Activated T-cell treated with anti-CD3 and anti-CD28 coated beads for 1 hour (primary cell): ENCODE measurements at regions not wholly inside any gene's neighbourhood (a gene's known extent, or its start where the extent isn't known, plus 50 kb on each side); places are given as distances from the start of the nearest gene placed in this dataset.
"Not testable (repeated sequence)": the region's sequence is repeated elsewhere in the genome, so short reads cannot be mapped to it uniquely, and the experiment has no call there.

Experiments used
- DNase-seq: peaks from one replicate; pipeline ENCODE4 v3.0.0-alpha.2; 2020; ENCODE audit warnings: low read depth

DNA sequence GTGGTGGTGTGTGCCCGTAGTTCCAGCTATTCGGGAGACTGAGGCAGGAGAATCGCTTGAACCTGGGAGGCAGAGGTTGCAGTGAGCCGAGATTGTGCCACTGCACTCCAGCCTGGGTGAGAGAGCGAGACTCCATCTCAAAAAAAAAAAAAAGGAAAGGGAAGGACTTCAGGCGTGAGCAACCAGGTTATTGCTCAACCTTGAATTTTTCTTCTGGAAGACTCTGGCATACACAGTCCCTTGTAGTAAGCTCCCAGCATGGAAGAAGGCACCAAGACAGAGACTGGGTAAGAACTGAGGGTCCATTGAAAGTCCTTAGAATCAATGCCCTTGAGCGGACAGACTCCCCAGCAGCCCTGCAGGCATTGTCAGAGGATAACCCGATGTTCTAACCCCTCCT, 75.0 kb downstream of the C9orf50 start:
- not testable (repeated sequence) for DNase-seq

GRCh38 chr9:129544761-129545160, 76.1 kb downstream of the C9orf50 start:
- no peak for DNase-seq

GRCh38 chr9:129542741-129543140, 78.2 kb downstream of the C9orf50 start:
- no peak for DNase-seq

DNA sequence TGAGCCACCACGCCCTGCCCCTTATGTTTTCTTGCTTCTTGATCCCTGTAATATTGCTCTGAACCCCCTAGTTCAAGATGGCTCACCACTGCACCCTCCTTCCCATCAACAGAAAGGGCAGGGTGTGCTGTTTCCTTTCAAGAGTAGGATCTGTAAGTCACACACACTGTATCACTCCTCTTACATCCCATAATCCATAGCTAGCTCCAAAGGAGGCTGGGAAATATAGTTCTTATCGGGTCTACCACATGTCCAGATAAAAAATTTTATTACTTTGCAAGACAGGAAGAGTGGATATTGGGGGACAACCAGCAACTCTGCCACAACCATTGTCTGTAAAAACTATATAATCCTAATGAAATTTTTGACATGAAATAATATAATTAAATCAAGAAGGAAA, 79.6 kb downstream of the C9orf50 start:
- DNase-seq = no peak

GRCh38 chr9:129539446-129539845, 81.5 kb downstream of the C9orf50 start:
- DNase-seq = no peak

DNA sequence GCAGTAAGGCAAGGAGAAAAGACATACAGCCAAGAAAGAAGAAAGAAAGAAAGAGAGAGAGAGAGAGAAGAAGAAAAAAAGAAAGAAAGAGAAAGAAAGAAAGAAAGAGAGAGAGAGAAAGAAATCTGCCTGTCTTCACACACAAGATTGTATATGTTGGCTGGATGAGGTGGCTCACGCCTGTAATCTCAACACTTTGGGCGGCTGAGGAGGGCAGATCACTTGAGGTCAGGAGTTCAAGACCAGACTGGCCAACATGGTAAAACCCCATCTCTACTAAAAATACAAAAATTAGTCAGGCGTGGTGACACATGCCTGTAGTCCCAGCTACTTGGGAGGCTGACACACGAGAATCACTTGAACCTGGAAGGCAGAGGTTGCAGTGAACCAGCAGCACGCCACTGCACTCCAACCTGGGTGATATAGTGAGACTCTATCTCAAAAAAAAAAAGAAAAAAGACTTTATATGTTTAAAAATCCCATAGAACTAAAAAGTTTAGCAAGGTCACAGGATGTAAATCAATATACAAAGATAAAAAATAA, 89.0 kb downstream of the C9orf50 start:
- not testable (repeated sequence) for DNase-seq

DNA sequence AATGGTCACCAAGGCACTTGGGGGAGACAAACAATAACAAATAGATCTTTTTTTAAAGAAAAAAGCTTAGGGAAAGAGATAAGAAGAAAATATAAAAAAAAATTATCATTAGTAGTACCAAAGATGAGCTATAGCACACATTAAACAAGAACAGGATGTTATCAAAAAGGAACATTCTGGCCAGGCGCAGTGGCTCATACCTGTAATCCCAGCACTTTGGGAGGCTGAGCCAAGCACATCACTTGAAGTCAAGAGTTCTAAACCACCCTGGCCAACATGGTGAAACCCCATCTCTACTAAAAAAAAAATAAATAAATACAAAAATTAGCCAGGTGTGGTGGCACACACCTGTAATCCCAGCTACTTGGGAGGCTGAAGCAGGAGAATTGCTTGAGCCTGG, 92.9 kb downstream of the C9orf50 start:
- not testable (repeated sequence) for DNase-seq

DNA sequence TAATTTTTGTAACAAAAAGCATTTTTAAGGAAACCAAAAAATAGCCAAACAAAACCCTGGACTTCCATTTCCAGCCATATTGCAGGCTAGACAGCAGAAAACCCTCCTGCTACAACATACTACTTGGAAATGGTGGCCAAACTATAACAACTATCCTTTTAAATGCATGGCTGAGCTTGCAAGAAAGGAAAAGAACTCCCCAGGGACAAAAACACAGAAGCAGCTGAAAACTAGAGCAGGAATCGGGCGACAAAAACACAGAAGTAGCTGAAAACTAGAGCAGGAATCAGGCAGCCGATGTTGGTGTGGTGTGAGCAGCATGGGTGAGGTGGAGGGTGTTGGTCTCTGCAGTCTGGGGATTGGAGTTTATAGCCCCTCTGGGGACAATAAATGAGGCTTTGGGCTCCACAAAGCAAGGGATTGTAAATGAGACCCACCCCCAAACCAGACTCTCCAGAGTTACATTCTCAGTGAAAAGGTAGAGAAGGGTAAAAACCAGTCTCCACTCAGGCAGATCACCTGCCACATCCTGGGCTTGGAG, 95.2 kb downstream of the C9orf50 start:
- DNase-seq = no peak

GRCh38 chr9:129524582-129525270, 96.2 kb downstream of the C9orf50 start:
- no peak for DNase-seq

DNA sequence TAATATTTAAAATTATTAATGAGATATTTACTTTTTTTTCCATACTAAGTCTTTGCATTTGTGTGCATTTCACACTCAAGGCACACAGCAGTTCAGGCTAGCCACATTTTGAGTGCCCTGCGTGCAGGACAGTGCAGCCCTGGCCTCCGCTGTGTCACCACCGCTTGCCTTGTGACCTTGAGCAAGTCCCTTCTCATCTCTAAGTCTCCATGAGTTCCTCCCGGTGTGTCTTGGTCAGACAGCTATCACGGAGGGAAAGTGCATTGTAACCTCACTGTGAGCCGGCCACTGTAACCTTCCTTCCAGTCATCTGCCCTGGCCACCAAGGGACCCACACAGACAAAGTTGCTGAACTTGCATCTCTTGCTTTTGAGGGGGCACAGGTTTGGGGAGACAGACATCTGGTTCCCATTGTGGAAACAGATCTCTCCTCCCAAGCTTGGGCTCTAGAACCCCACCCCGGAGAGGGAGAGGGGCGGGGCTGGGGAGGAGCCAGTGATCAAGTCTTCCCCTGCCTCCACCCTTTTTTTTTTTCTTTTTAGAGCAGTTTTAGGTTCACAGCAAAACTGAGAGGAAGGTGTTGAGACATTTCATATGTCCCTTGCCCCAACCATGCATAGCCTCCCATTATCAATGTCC, 96.8 kb downstream of the C9orf50 start:
- DNase-seq = no peak

DNA sequence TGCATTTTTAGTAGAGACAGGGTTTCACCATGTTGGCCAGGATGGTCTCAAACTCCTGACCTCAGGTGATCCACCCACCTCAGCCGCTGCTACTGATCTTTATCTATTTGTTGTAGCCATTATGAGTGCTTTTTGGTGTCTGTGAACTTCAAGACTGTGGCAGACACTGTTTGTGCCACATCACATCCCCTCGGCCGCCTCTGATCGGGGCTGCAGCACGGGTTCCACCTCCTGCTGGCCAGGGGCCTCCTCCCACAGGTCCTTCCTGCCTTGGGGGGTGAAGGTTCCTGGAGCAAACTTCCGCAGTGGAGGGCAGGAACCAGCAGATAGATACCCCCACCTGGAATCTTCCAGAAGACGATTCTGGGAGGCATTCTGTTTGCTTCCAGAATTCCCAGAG, 98.5 kb downstream of the C9orf50 start:
- no peak for DNase-seq

DNA sequence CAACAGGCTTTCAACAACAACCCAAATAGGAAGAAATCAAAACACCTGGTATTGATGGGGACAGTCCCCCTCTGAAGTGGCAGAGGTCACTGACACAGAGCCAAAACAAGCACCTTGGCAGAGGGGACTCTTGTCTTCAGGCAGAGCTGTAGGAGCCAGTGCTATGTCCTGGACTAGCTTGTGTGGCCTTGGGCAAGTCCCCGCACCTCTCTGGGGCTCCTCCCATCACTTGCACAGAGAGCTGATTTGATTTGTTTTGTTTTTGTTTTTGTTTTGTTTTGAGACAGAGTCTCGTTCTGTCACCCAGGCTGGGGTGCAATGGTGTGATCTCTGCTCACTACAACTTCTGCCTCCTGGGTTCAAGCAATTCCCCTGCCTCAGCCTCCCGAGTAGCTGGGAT, 100.8 kb downstream of the C9orf50 start:
- no peak for DNase-seq

- no peak for DNase-seq
Measured at GRCh38 chr9:129518074-129518473, 102.8 kb downstream of the C9orf50 start.

DNA sequence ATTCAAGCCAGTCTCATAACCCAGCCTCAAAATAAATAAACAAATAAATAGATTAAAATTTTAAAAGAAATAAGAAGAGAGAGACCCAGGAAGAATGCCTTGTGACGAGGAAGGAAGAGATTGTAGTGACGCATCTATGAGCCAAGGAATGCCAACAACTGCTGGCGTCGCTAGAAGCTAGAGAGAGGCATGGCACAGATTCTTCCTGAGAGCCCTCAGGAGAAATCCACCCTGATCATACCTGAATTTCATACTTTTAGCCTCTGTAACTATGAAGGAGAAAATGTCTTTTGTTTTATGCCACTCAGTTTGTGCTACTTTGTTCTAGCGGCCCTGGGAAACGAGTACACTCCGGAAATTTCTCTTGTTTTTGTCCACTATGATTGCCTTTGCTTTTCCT, 103.9 kb downstream of the C9orf50 start:
- DNase-seq = no peak

GRCh38 chr9:129514891-129515290, 106.0 kb downstream of the C9orf50 start:
- DNase-seq = no peak

DNA sequence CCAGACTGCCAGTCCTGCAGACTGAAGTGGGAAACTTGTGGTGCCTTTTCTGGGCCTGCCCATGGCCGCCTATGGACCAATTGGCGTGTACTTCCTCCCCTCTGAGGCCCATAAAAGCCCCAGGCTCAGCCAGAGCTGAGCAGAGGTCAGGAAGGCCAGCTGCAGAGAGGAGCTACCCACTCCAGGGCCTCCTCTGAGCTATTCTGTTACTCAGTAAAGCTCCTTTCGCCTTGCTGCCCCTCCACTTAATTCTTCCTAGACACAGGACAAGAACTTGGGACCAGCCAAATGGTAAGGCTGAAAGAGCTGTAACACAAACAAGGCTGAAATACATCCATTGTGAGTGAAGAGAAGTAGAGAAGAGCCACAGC, 106.4 kb downstream of the C9orf50 start:
- DNase-seq = no peak

DNA sequence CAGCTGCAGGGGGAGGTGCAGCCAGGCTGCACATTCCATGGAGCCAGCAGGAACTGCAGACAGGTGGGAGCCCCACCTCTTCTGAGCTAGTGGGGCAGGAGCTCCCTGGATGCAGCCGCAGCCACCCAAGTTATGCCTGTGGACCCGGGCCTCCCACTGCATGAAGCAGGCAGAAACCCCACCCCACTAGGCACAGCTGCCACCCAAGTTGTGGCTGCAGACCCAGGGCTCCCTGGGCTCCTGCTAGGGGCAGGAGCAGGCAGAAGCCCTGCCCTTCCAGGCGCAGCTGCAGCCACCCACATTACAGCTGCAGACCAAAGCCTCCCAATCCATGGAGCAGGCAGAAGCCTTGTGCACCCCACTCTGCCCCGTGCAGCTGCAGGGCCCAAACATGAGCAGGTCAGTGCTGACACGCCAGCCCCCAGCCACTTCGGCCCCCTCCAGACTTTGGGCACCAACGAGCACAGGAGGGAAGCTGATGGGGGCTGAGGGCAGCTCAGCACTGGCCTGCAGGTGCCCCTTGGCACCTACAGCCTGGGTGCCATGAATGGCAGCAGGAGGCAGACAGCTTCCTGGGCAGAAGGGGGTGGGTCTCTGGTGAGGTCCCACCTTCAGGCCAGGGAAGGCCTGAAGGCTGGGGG, 106.9 kb downstream of the C9orf50 start:
- no peak for DNase-seq

GRCh38 chr9:129513282-129513681, 107.6 kb downstream of the C9orf50 start:
- no peak for DNase-seq

GRCh38 chr9:129511285-129511900, 109.5 kb downstream of the C9orf50 start:
- DNase-seq = no peak

- no peak for DNase-seq
Measured at GRCh38 chr9:129509533-129509928, 111.4 kb downstream of the C9orf50 start.

DNA sequence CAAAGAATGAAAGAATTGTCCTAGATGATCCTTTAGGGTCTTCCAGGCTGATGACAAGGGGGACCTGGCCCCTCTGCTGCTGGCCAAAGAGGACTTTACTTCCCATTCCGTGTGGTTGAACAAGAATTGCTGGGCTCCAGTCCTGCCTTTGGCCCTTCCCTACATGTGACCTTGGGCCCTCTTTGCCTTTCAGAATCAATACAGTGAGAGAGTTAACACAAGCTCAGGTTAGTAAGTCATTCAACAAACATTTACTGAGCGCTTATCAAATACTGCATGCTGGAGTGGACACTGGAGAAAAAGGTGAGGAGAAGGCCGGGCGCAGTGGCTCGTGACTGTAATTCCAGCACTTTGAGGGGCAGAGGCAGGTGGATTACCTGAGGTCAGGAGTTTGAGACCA, 113.1 kb downstream of the C9orf50 start:
- no peak for DNase-seq

- no peak for DNase-seq
Measured at GRCh38 chr9:129506892-129507291, 114.0 kb downstream of the C9orf50 start.

DNA sequence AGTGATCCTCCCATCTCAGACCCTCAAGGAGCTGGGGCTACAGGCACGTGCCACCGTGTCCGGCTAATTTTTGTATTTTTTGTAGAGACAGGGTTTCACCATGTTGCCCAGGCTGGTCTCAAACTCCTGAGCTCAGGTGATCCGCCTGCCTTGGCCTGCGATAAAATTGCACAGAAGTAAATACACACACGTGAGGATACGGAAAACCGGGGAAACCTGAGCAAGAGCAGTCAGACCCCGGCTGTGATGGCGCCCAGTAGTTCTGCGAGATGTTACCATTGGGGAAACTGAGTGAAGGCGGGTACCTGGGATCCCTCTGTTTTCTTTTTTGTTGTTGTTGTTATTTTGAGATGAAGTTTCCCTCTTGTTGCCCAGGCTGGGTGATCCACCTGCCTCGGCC, 114.9 kb downstream of the C9orf50 start:
- no peak for DNase-seq
